AG09309 (cell line): ENCODE measurements at regions not wholly inside any gene's neighbourhood (a gene's known extent, or its start where the extent isn't known, plus 50 kb on each side); places are given as distances from the start of the nearest gene placed in this dataset.
A peak's percentile ranks its signal among the peaks of the same experiment; 100 is the strongest.

ENCODE experiments used
- DNase-seq: peaks from one replicate; pipeline ENCODE4 v3.0.0-alpha.2; 2010; ENCODE audit warnings: low read depth
- H3K4me3 ChIP-seq: 2 replicates; pipeline ENCODE4 v1.5.1; 2011; ENCODE audit warnings: mild to moderate bottlenecking, low read depth, low read length, moderate library complexity; ENCODE audit not compliant: control insufficient read depth
- CTCF ChIP-seq: IDR thresholded peaks from 2 replicates; pipeline ENCODE4 v1.5.1; 2011; ENCODE audit warnings: mild to moderate bottlenecking, low read depth, low read length, inconsistent platforms; ENCODE audit not compliant: insufficient read depth, control insufficient read depth; ENCODE audit errors: missing control alignments

DNA sequence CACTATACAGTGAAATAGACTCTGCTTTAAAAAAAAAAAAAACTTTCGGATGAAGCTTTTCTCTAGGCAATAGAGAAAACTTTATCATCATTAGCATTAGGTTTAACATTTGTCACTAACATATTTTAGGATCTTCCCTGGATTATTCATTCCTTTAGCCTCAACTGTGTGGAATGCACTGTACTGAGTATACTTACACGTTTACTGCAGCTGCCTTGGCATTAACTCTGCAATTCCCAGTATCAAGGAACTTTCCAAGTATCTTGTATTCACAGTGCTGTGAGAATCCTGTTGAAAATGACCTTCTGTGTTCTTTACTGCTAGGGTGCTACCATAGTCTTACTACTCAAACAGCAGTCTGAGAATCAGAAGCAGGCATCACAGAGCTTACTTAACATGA is 328.2 kb upstream of the COL3A1 start:
- no peak for DNase-seq
- TF ChIP-seq CTCF = no peak

DNA sequence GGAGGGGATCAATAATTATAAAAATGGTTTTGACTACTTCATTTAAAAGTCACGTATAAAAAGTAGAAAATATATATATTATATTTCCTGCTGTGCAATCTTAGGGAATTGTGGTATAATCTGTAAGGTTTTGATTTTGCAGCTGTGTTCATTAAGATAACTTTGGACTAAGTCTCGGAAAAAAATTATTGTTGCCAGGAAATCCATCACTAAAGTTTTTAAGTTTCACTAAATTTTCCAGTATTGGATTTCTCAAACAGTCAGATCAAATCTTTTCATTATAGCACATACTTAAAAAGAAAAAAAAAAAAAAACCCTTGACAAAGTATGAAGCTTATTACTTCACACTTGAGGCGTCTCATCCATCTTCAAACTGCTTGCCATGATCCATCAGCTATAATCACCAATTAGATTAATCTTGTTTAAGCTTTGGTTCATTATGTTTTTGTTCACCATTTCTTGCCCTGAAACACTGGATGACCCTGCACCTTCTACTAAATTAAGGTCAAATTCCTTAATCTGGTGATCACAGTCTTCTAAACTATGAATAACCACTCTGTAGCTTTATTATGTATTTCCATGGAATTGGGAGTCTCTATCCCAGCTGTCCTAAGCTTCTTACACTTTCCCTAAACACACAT is 326.6 kb upstream of the COL3A1 start:
- DNase-seq = no peak
- no peak for TF ChIP-seq CTCF

More for the DNA sequence above, 328.2 kb upstream of the COL3A1 start:
- H3K4me3 ChIP-seq = no peak overlapping the region

DNA sequence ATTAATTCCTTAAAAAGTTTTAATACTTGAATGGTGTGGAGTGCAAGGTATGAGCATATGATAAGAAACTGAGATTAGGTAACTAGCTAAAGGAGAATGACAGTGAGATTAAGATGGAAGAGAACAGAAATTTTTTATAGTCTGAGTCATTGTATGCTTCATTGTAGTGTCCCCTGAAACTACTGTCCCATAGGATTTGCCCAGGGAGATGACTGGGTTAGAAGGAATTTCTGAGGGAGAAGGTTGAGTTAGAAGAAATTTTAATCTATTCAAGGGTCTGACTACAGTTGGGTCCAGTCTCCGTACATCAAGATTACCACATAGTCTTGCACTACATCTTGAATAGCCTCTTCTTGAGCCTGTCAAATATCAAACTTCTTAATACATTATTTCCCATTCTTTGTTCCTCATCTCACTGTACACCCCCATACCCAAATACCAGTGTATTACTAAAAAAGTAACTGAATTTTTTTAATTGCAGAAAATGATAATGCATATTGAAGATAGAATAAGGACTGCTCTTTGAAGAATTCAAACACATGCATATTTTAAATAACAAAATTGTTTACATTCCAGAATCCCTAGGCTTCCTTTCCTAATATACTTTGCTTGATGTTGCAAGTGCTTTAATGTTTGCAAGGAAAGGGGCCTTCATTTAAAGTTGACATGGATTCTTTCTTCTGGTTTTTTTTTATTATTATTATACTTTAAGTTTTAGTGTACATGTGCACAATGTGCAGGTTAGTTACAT is 314.3 kb upstream of the COL3A1 start:
- no peak for TF ChIP-seq CTCF
- H3K4me3 ChIP-seq = no peak overlapping the region
- DNase-seq = no peak

More for the DNA sequence above, 326.6 kb upstream of the COL3A1 start:
- H3K4me3 ChIP-seq = no peak overlapping the region

DNA sequence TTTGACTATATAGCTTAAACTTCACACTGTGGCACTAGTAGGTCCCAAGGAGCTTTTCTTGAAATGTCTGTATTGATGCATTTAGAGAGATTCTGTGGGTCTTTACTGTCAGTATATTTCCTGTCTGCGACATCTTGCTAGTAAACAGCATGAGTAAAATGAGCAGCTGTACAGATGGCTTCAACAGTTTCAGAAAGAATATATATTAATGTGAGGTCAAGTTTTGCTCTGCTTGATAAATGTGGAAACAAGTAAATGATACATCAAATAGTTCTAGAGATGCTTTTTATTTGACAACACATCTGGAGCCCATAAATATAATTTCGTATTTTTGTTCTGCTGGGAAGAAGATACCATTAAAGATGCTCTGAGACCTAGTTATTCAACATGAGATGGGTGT is 310.9 kb upstream of the COL3A1 start:
- DNase-seq = no peak
- TF ChIP-seq CTCF = no peak
- no peak overlapping the region for H3K4me3 ChIP-seq

DNA sequence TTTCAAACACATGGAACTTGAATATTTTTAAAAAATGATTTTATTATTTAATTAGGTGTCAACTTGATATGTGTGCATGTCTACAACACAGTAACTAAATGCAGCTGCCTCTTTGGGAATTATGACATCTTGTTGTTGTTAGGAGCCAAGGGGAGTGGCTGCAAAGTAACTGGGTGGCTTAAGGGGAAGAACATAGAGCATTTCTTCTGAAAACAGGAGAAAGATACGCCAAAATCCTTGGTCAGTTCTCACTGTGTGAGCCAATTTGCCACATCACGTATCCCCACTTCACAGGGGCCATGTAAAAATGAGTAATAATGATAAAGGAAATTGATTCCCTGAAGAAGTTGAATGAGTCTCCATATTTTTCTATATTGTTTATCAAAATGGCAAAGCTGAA is 309.8 kb upstream of the COL3A1 start:
- TF ChIP-seq CTCF = no peak
- DNase-seq = no peak

GRCh38 chr2:188664951-188665595 is 309.1 kb upstream of the COL3A1 start:
- TF ChIP-seq CTCF = no peak
- DNase-seq = peak; percentile 17
- no peak overlapping the region for H3K4me3 ChIP-seq

More for the DNA sequence above, 309.8 kb upstream of the COL3A1 start:
- H3K4me3 ChIP-seq = no peak overlapping the region
